SK-N-SH treated with all-trans-retinoic acid at 6 μM for 48 hours (cell line): ENCODE measurements at regions not wholly inside any gene's neighbourhood (a gene's known extent, or its start where the extent isn't known, plus 50 kb on each side); places are given as distances from the start of the nearest gene placed in this dataset.
"Not testable (repeated sequence)": the region's sequence is repeated elsewhere in the genome, so short reads cannot be mapped to it uniquely, and the experiment has no call there.

Experiments used
- ATAC-seq: fragments of 200-7000 bp; cut with Tn5 transposase; 3 replicates; pipeline ENCODE4 v1.9.1; 2020; ENCODE audit warnings: mild to moderate bottlenecking, moderate library complexity

- ATAC-seq: peak; percentile 82
These were observed 106.8 kb upstream of the ZNF322 start for GRCh38 chr6:26766203-26766902.

DNA sequence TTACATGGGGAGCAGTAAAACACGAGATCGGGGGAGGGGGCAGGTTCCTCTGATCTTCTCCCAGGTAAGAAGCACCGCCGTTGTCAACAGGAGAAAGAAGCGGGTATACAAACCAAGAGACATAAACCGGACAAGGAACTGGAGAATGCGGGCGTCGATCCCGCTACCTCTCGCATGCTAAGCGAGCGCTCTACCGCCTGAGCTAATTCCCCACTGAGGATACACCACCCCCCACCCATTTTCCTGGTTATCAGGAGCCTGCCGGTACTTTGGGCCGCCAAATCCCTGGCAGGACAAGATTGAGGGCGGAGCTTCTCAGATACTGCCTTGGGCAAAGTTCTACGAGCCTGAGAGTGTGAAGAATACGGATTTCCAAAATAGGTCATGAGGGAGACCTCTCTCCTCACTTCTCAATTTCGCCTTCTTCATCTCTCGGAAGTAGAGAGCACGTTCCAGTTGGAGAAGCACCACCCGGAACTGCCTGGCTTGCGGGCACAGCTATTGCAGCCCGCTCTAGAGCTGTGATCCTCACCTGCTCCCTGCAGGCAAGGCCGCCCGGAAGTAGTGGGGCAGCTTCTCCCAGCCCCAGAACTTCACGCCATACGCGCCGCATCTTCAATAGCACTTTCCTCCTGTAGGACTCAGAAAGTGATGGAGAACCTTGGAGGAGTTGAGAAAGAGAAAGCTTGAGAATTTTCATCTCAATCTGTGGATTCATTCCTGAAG is 111.6 kb upstream of the ZNF322 start:
- peak; percentile 52 for ATAC-seq

DNA sequence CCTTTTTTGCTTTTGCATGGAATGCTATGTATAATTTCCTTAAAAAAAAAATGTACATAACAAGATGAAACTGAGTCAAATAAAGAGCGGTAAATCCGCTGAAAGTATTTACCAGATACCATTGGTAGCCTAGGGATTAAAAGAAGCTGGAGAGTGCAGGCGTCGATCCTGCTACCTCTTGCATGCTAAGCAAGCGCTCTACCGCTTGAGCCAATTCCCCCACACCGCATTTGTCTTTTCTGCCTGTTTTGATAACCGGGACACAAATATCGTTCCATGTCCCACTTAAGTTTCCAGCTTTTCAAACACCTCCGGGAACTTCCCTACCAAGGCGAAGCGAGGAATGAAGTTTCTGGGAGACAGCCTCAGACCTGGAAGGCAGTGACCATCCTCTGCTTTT is 113.9 kb upstream of the ZNF322 start:
- ATAC-seq: not testable (repeated sequence)

GRCh38 chr6:26780563-26780962 is 121.0 kb upstream of the ZNF322 start:
- ATAC-seq: not testable (repeated sequence)

DNA sequence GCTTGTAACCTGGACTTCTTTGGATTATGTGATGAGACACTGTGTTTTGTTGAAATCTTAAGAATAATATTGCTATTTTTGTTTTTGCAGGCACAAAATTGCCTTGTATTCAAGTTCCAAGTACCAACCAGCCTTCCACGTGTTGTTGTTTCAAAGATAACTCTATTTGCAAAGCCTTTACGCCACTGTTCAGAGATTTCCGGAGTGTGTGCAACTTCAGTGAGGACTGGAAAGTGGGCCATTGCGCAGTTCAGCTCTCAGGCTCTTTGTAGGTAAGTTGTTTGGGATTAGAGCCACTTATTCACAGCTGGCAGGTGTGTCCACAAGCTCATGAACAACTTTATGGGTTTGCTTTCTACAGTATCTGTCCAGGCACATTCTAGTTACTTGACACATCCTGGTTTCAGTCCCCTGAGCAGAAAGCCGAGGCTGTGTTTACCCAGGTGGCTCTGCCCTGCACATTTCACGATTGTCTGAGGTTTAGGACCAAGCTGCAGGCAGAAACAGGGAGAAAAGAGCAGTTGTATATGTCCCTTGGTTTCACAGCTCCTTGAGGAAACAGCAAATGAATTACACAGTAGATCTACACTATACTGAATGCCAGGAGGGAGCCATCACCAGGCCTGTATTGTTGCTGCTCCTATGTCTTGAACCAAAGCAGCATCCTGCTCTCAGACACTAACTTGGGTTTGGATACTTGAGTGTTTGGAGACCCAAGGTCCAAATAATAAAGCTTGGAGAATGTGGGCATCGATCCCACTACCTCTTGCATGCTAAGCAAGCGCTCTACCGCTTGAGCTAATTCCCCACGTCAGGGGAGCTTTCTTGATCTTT is 136.1 kb upstream of the ZNF322 start:
- not testable (repeated sequence) for ATAC-seq

DNA sequence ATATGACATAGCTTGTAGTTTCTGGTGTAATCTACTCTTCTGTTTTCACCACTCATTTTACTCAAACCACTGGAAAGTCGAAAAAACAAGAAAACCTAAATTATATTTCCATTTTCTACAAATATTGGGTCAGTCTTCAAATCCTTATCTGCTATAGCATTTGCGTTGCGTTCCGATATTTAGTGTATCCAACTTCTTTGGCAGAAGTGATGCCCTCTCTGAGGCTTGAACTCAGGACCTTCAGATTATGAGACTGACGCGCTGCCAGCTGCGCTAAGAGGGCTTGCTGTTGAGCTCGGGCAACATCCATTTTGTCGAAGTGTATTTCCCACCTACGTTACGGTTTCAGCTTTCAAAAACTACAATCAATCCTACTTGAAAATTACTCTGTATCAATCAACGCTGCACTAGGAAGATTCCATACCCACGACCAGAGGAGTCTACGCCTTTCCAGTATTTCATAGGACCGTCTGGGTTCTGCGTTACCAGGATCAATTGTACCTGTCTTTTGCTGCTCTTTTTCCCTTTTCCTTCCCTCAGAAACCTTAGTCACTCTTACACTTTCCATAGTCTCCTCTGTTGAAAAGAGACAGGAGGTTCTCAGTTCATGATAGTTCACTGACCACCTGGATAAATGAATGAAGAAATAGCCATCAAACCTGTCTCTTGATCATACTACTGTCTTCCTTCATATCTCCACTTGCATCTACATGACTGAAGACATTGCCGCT is 140.5 kb upstream of the ZNF322 start:
- not testable (repeated sequence) for ATAC-seq

- not testable (repeated sequence) for ATAC-seq
These were observed 144.2 kb upstream of the ZNF322 start for GRCh38 chr6:26803762-26804161.

GRCh38 chr6:26811486-26812116 is 152.1 kb upstream of the ZNF322 start:
- peak; percentile 94 for ATAC-seq

DNA sequence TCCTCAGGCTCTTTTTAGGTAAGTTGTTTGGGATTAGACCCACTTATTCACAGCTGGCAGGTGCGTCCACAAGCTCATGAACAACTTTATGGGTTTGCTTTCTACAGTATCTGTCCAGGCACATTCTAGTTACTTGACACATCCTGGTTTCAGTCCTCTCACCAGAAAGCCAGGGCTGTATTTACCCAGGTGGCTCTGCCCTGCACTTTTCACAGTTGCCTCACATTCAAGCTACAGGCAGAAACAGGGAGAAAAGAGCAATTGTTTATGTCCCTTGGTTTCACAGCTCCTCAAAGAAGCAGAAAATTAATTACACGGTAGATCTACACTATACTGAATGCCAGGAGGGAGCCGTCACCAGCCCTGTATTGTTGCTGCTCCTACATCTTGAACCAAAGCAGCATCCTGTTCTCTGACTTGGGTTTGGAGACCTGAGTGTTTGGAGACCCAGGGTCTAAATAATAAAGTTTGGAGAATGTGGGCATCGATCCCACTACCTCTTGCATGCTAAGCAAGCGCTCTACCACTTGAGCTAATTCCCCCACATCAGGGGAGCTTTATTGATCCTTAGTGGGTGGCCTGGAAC is 159.2 kb upstream of the ZNF322 start:
- ATAC-seq: not testable (repeated sequence)

DNA sequence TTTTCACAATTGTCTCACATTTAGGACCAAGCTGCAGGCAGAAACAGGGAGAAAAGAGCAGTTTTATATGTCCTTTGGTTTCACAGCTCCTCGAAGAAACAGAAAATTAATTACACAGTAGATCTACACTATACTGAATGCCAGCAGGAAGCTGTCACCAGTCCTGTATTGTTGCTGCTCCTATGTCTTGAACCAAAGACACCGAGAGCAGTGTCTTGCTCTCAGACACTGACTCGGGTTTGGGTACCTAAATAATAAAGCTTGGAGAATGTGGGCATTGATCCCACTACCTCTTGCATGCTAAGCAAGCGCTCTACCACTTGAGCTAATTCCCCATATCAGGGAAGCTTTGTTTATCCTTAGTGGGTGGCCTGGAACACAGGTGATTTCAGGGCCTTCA is 168.4 kb upstream of the ZNF322 start:
- ATAC-seq: not testable (repeated sequence)

DNA sequence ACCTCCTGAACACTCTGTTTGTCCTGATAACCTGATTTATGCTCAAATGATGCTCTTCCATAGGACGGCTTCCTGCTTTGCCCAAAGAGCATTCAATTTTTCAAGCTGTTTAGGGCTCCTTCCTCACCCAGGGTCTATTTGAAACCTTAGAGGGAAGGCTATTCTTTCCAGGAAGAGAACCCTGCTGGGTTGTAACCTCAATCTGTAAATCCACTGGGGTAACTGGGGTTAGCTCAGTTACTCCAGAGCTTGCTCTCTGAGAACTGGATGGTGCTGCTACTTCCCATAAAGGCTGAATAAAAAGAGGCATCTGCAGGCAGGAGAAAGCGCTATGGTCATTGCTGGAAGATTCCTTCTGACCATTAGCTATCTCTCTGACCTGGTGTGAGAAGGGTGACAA is 169.9 kb upstream of the ZNF322 start:
- not testable (repeated sequence) for ATAC-seq

DNA sequence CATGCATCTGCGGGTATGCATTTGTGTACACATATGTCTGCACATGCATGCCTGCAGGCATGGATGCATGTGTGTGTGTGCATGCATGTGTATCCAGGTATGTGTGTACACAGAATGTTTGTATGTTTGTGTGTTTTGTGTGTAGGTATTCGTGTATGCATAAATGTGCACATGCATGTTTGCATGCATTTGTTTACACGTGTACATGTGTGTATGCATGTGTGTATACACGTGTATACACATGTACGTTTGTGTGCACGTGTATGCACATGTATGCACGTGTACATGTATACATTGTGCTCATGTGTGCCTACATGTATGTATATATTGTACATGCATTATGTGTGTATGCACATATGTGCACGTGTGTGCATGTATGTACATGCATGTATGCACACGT is 171.4 kb upstream of the ZNF322 start:
- not testable (repeated sequence) for ATAC-seq

GRCh38 chr6:26835707-26836106 is 176.2 kb upstream of the ZNF322 start:
- ATAC-seq: not testable (repeated sequence)

DNA sequence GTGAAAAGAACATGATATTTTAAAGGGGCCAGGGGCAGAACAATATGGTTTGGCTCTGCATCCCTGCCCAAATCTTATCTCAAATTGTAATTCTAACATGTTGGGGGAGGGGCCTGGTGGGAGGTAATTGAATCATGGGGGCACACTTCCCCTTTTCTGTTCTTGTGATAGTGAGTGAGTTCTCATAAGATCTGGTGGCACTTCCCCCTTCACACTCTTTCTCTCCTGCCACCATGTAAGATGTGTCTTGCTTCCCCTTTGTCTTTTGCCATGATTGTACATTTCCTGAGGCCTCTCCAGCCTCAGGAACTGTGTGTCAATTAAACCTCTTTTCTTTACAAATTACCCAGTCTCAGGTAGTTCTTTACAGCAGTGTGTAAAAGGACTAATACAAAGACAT is 177.1 kb upstream of the ZNF322 start:
- ATAC-seq: not testable (repeated sequence)

DNA sequence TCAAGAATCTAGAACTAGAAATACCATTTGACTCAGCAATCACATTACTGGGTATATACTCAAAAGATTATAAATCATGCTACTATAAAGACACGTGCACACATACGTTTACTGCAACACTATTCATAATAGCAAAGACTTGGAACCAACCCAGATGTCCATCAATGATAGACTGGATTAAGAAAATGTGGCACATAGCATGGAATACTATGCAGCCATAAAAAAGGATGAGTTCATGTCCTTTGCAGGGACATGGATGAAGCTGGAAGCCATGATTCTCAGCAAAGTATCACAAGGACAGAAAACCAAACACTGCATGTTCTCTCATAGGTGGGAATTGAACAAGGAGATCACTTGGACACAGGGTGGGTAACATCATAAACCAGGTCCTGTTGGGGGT is 185.3 kb upstream of the ZNF322 start:
- ATAC-seq: not testable (repeated sequence)

GRCh38 chr6:26857289-26857688 is 197.7 kb upstream of the ZNF322 start:
- ATAC-seq: not testable (repeated sequence)

- peak; percentile 98 for ATAC-seq
These were observed 199.7 kb upstream of the ZNF322 start for GRCh38 chr6:26859067-26859770.

DNA sequence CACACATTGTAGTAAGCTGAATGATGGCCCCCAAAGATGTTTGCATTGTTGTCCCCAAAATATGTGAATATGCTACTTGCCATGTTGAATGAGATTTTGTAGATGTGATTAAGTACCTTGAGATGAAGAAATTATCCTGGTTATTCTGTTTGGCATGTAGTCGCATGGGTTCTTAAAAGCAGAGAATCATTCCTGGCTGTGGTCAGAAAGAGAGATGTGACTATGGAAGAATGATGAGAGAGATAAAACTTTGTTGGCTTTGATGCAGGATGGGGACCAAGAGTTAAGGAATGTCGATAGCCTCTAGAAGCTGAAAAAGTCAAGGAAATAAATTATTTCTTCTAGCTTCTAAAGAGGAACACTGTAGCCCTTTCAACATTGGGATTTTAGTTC is 200.2 kb upstream of the ZNF322 start:
- ATAC-seq: peak; percentile 80

DNA sequence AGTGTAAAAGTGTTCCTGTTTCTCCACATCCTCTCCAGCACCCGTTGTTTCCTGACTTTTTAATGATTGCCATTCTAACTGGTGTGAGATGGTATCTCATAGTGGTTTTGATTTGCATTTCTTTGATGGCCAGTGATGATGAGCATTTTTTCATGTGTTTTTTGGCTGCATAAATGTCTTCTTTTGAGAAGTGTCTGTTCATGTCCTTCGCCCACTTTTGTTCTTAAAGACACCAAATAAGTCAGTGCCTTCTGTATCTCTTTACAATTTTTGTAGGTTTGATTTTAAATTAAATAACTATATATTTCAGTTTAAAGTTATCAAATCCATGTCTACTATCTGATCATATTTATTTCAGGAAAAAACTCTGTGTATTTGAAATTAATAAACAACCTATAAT is 202.4 kb upstream of the ZNF322 start:
- ATAC-seq: not testable (repeated sequence)

- not testable (repeated sequence) for ATAC-seq
These were observed 204.1 kb upstream of the ZNF322 start for GRCh38 chr6:26863641-26864040.

DNA sequence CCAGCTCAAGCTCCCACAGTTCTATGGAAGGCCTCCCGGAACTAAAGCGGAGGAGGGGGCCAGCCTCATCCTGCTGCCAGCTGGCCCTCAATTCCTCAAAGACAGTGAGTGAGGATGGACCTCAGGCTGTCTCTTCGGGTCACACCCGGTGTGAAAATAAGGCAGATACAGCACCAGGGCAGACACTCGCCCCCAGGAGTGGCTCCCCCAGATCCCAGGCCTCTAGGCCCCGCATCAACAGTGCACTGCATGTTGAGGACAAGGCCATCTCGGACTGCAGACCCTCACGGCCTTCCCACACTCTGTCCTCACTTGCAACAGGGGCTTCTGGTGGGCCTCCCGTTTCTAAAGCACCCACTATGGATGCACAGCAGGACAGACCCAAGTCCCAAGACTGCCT is 239.2 kb upstream of the ZNF322 start:
- ATAC-seq: not testable (repeated sequence)
